Loucy (cell line): ENCODE measurements at regions not wholly inside any gene's neighbourhood (a gene's known extent, or its start where the extent isn't known, plus 50 kb on each side); places are given as distances from the start of the nearest gene placed in this dataset.

Experiments used
- EZH2phosphoT487 ChIP-seq: fragments of 200-600 bp; IDR thresholded peaks from 2 replicates; pipeline ENCODE4 v1.6.1; 2018; ENCODE audit warnings: antibody characterized with exemption, mild to moderate bottlenecking, moderate library complexity, borderline replicate concordance
- TF ChIP-seq, protein P1 (sequence below): fragments of 200-600 bp; sonication (generic); conservative IDR thresholded peaks from 2 replicates; pipeline ENCODE4 v1.5.1; 2014; ENCODE audit warnings: mild to moderate bottlenecking, antibody characterized with exemption, low read length

DNA sequence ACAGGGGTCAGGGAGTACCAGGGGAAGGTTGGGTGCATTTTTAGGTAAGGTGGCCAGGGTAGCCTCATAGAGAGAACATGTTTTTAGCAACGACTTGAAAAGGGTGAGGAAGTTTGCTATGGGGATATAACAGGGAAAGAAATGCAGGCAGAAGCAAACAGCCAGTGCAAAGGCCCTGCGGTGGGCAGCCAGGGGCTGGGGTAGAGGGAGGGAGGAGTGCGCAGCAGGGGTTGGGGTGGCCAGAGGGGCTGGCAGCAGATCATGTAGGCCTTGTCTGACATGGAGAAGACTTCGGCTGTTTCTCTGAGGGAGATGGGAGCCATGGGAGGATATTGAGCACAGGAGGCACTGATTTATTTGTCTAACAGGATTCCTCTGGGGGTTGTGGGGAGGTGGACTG, 242.5 kb downstream of the RBM19 start:
- TF ChIP-seq, protein P1, sequence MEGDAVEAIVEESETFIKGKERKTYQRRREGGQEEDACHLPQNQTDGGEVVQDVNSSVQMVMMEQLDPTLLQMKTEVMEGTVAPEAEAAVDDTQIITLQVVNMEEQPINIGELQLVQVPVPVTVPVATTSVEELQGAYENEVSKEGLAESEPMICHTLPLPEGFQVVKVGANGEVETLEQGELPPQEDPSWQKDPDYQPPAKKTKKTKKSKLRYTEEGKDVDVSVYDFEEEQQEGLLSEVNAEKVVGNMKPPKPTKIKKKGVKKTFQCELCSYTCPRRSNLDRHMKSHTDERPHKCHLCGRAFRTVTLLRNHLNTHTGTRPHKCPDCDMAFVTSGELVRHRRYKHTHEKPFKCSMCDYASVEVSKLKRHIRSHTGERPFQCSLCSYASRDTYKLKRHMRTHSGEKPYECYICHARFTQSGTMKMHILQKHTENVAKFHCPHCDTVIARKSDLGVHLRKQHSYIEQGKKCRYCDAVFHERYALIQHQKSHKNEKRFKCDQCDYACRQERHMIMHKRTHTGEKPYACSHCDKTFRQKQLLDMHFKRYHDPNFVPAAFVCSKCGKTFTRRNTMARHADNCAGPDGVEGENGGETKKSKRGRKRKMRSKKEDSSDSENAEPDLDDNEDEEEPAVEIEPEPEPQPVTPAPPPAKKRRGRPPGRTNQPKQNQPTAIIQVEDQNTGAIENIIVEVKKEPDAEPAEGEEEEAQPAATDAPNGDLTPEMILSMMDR = no peak
- no peak for TF ChIP-seq EZH2phosphoT487
